Natural killer cell treated with Interleukin-12 subunit alpha and Interleukin-12 subunit beta and Interleukin-15 and Interleukin-18, amount 100 ng/mL, for 72 hours (primary cell): ENCODE measurements at regions not wholly inside any gene's neighbourhood (a gene's known extent, or its start where the extent isn't known, plus 50 kb on each side); places are given as distances from the start of the nearest gene placed in this dataset.

ENCODE experiments used
- ATAC-seq, 2 donors: fragments of 150-1000 bp; cut with Tn5 transposase in 1 of 2; sonication (Bioruptor Pico), chemical (Tn5 transposase) in 1 of 2; 2 replicates each; pipeline ENCODE4 v1.10.0; 2021
- DNase-seq: peaks from one replicate; pipeline ENCODE4 v3.0.0; 2022; ENCODE audit warnings: low spot score
- H3K27ac Mint-ChIP-seq, 2 donors: 1 replicate in 1 of 2; 2 replicates in 1 of 2; pipeline ENCODE4 v1.8.0; 2022; ENCODE audit warnings: mixed read lengths in 2 of 2, mild to moderate bottlenecking in 1 of 2, moderate library complexity in 1 of 2
- H3K27me3 Mint-ChIP-seq, 2 donors: 1 replicate in 1 of 2; 2 replicates in 1 of 2; pipeline ENCODE4 v1.8.0; 2022; ENCODE audit warnings: mixed read lengths in 2 of 2
- H3K36me3 Mint-ChIP-seq: one replicate; pipeline ENCODE4 v1.8.0; 2022; ENCODE audit warnings: mixed read lengths
- H3K4me1 Mint-ChIP-seq, 2 donors: 1 replicate in 1 of 2; 2 replicates in 1 of 2; pipeline ENCODE4 v1.8.0; 2022; ENCODE audit warnings: low read depth in 2 of 2, mixed read lengths in 2 of 2, mild to moderate bottlenecking in 1 of 2
- H3K4me3 Mint-ChIP-seq: one replicate; pipeline ENCODE4 v1.8.0; 2022; ENCODE audit warnings: mixed read lengths
- H3K9me3 Mint-ChIP-seq: 2 replicates; pipeline ENCODE4 v1.8.0; 2022; ENCODE audit warnings: mixed read lengths

- H3K36me3 Mint-ChIP-seq, result peaks cover 9% of the 10 kb centered on the region
- no peaks in the 10 kb centered on the region for H3K27me3 Mint-ChIP-seq
- H3K27ac Mint-ChIP-seq, result no peak overlapping the region
- no peak for DNase-seq
- no peak for ATAC-seq
- H3K4me1 Mint-ChIP-seq, result no peaks in the 10 kb centered on the region
- H3K4me3 Mint-ChIP-seq, result no peak overlapping the region
- peaks cover 10% of the 10 kb centered on the region for H3K9me3 Mint-ChIP-seq
Observed at GRCh38 chr3:81947359-81947758, 185.9 kb upstream of the GBE1 start.

GRCh38 chr3:81938681-81939080 lies 177.2 kb upstream of the GBE1 start:
- DNase-seq (no peak), ATAC-seq (no peak)
- Mint-ChIP-seq H3K36me3 (peaks cover under 1% of the 10 kb centered on the region), H3K27me3 (no peaks in the 10 kb centered on the region), H3K4me1 (no peaks in the 10 kb centered on the region), H3K9me3 (peaks cover 17% of the 10 kb centered on the region), H3K4me3 (no peak overlapping the region), H3K27ac (no peak overlapping the region)

GRCh38 chr3:81936817-81937216 lies 175.4 kb upstream of the GBE1 start:
- Mint-ChIP-seq H3K4me3 (no peak overlapping the region), H3K9me3 (peaks cover 17% of the 10 kb centered on the region), H3K27me3 (no peaks in the 10 kb centered on the region), H3K36me3 (no peaks in the 10 kb centered on the region), H3K27ac (no peak overlapping the region), H3K4me1 (no peaks in the 10 kb centered on the region)
- ATAC-seq, result no peak
- no peak for DNase-seq

GRCh38 chr3:81932681-81933080 lies 171.2 kb upstream of the GBE1 start:
- no peak overlapping the region for H3K27ac Mint-ChIP-seq
- ATAC-seq (no peak), DNase-seq (no peak)
- H3K9me3 Mint-ChIP-seq, result peaks cover 9% of the 10 kb centered on the region
- no peaks in the 10 kb centered on the region for H3K36me3 Mint-ChIP-seq
- no peak overlapping the region for H3K4me3 Mint-ChIP-seq
- no peaks in the 10 kb centered on the region for H3K27me3 Mint-ChIP-seq
- no peaks in the 10 kb centered on the region for H3K4me1 Mint-ChIP-seq

- Mint-ChIP-seq H3K9me3 (peaks cover 6% of the 10 kb centered on the region), H3K27me3 (no peaks in the 10 kb centered on the region), H3K4me3 (no peak overlapping the region), H3K27ac (no peak overlapping the region), H3K4me1 (no peaks in the 10 kb centered on the region), H3K36me3 (no peaks in the 10 kb centered on the region)
- ATAC-seq, result no peak
- DNase-seq, result no peak
Observed at GRCh38 chr3:81931265-81932251, 170.1 kb upstream of the GBE1 start.

GRCh38 chr3:81929697-81930096 lies 168.3 kb upstream of the GBE1 start:
- DNase-seq (no peak), ATAC-seq (no peak)
- Mint-ChIP-seq H3K4me3 (no peak overlapping the region), H3K36me3 (no peaks in the 10 kb centered on the region), H3K27ac (no peak overlapping the region), H3K9me3 (peaks cover 4% of the 10 kb centered on the region), H3K27me3 (no peaks in the 10 kb centered on the region), H3K4me1 (no peaks in the 10 kb centered on the region)

- ATAC-seq, result no peak
- no peak for DNase-seq
- Mint-ChIP-seq H3K4me3 (no peak overlapping the region), H3K9me3 (no peaks in the 10 kb centered on the region), H3K36me3 (no peaks in the 10 kb centered on the region), H3K27me3 (no peaks in the 10 kb centered on the region), H3K4me1 (no peaks in the 10 kb centered on the region), H3K27ac (no peak overlapping the region)
Observed at GRCh38 chr3:81927811-81928210, 166.4 kb upstream of the GBE1 start.

- ATAC-seq (no peak), DNase-seq (no peak)
- Mint-ChIP-seq H3K4me1 (no peaks in the 10 kb centered on the region), H3K9me3 (no peaks in the 10 kb centered on the region), H3K27me3 (no peaks in the 10 kb centered on the region), H3K36me3 (no peaks in the 10 kb centered on the region), H3K4me3 (no peak overlapping the region), H3K27ac (no peak overlapping the region)
Observed at GRCh38 chr3:81925385-81925784, 163.9 kb upstream of the GBE1 start.

- no peak overlapping the region for H3K27ac Mint-ChIP-seq
- no peak overlapping the region for H3K4me3 Mint-ChIP-seq
- H3K36me3 Mint-ChIP-seq, result no peaks in the 10 kb centered on the region
Observed at GRCh38 chr3:81923038-81923437, 161.6 kb upstream of the GBE1 start.

GRCh38 chr3:81922404-81922803 lies 161.0 kb upstream of the GBE1 start:
- no peaks in the 10 kb centered on the region for H3K9me3 Mint-ChIP-seq
- H3K4me3 Mint-ChIP-seq, result no peak overlapping the region
- no peaks in the 10 kb centered on the region for H3K4me1 Mint-ChIP-seq
- no peak overlapping the region for H3K27ac Mint-ChIP-seq
- no peak for DNase-seq
- no peaks in the 10 kb centered on the region for H3K27me3 Mint-ChIP-seq
- ATAC-seq, result no peak
- H3K36me3 Mint-ChIP-seq, result no peaks in the 10 kb centered on the region

More at GRCh38 chr3:81923038-81923437, 161.6 kb upstream of the GBE1 start:
- Mint-ChIP-seq H3K27me3 (no peaks in the 10 kb centered on the region), H3K9me3 (no peaks in the 10 kb centered on the region), H3K4me1 (no peaks in the 10 kb centered on the region)
- ATAC-seq (no peak), DNase-seq (no peak)

GRCh38 chr3:81920816-81921215 lies 159.4 kb upstream of the GBE1 start:
- no peak for DNase-seq
- Mint-ChIP-seq H3K27ac (no peak overlapping the region), H3K36me3 (no peaks in the 10 kb centered on the region), H3K27me3 (no peaks in the 10 kb centered on the region), H3K4me3 (no peak overlapping the region), H3K9me3 (no peaks in the 10 kb centered on the region), H3K4me1 (no peaks in the 10 kb centered on the region)
- ATAC-seq, result no peak

- Mint-ChIP-seq H3K27ac (no peak overlapping the region), H3K4me3 (no peak overlapping the region), H3K9me3 (no peaks in the 10 kb centered on the region), H3K27me3 (no peaks in the 10 kb centered on the region), H3K36me3 (no peaks in the 10 kb centered on the region), H3K4me1 (no peaks in the 10 kb centered on the region)
- no peak for ATAC-seq
- DNase-seq, result no peak
Observed at GRCh38 chr3:81916890-81917289, 155.4 kb upstream of the GBE1 start.

GRCh38 chr3:81913886-81914663 lies 152.6 kb upstream of the GBE1 start:
- ATAC-seq, result no peak
- H3K36me3 Mint-ChIP-seq, result no peaks in the 10 kb centered on the region
- DNase-seq, result no peak
- no peak overlapping the region for H3K4me3 Mint-ChIP-seq
- no peak overlapping the region for H3K27ac Mint-ChIP-seq
- no peaks in the 10 kb centered on the region for H3K9me3 Mint-ChIP-seq
- no peaks in the 10 kb centered on the region for H3K4me1 Mint-ChIP-seq
- no peaks in the 10 kb centered on the region for H3K27me3 Mint-ChIP-seq

- Mint-ChIP-seq H3K9me3 (no peaks in the 10 kb centered on the region), H3K27ac (no peak overlapping the region), H3K4me3 (no peak overlapping the region), H3K27me3 (no peaks in the 10 kb centered on the region), H3K4me1 (no peaks in the 10 kb centered on the region), H3K36me3 (no peaks in the 10 kb centered on the region)
- DNase-seq (no peak), ATAC-seq (no peak)
Observed at GRCh38 chr3:81911221-81911620, 149.8 kb upstream of the GBE1 start.
